ENCODE measurements at regions not wholly inside any gene's neighbourhood (a gene's known extent, or its start where the extent isn't known, plus 50 kb on each side); places are given as distances from the start of the nearest gene placed in this dataset.

GRCh38 chr3:193829781-193830180 is 236.8 kb downstream of the OPA1 start:
- peaks cover 14% of the 10 kb centered on the region for H3K4me1 ChIP-seq (ENCODE audit: control insufficient read depth, insufficient read depth, low read length)
- no peak overlapping the region for H3K27ac ChIP-seq (ENCODE audit: low read depth, low read length)
- no peak overlapping the region for H3K4me3 ChIP-seq (ENCODE audit: low read depth, low read length)
- H3K9me3 ChIP-seq (ENCODE audit: control insufficient read depth, insufficient read depth, low read depth, low read length) = no peaks in the 10 kb centered on the region
- 0 out of 2 replicates have a peak, but pooled peaks cover 5% of the 10 kb centered on the region for H3K27me3 ChIP-seq (ENCODE audit: control insufficient read depth, insufficient read depth, low read length)
- no peak overlapping the region for H3K9ac ChIP-seq (ENCODE audit: low read length)
- no peaks in the 10 kb centered on the region for H3K36me3 ChIP-seq (ENCODE audit: control insufficient read depth, insufficient read depth, low read length)

GRCh38 chr3:193830791-193831191 is 237.8 kb downstream of the OPA1 start:
- no peaks in the 10 kb centered on the region for H3K9me3 ChIP-seq (ENCODE audit: control insufficient read depth, insufficient read depth, low read depth, low read length)
- peaks cover 14% of the 10 kb centered on the region for H3K4me1 ChIP-seq (ENCODE audit: control insufficient read depth, insufficient read depth, low read length)
- no peaks in the 10 kb centered on the region for H3K36me3 ChIP-seq (ENCODE audit: control insufficient read depth, insufficient read depth, low read length)
- no peak overlapping the region for H3K9ac ChIP-seq (ENCODE audit: low read length)
- 0 out of 2 replicates have a peak, but pooled peaks cover 5% of the 10 kb centered on the region for H3K27me3 ChIP-seq (ENCODE audit: control insufficient read depth, insufficient read depth, low read length)
- H3K27ac ChIP-seq (ENCODE audit: low read depth, low read length) = no peak overlapping the region
- no peak overlapping the region for H3K4me3 ChIP-seq (ENCODE audit: low read depth, low read length)

GRCh38 chr3:193831495-193832455 is 238.8 kb downstream of the OPA1 start:
- Histone ChIP-seq H3K4me1 (ENCODE audit: control insufficient read depth, insufficient read depth, low read length) (peaks cover 6% of the 10 kb centered on the region), H3K27ac (ENCODE audit: low read depth, low read length) (no peak overlapping the region), H3K4me3 (ENCODE audit: low read depth, low read length) (no peak overlapping the region)

GRCh38 chr3:193832833-193833413 is 239.9 kb downstream of the OPA1 start:
- no peak overlapping the region for H3K27ac ChIP-seq (ENCODE audit: low read depth, low read length)
- no peaks in the 10 kb centered on the region for H3K9me3 ChIP-seq (ENCODE audit: control insufficient read depth, insufficient read depth, low read depth, low read length)
- H3K9ac ChIP-seq (ENCODE audit: low read length) = no peak overlapping the region
- H3K4me3 ChIP-seq (ENCODE audit: low read depth, low read length) = no peak overlapping the region
- no peaks in the 10 kb centered on the region for H3K36me3 ChIP-seq (ENCODE audit: control insufficient read depth, insufficient read depth, low read length)
- H3K27me3 ChIP-seq (ENCODE audit: control insufficient read depth, insufficient read depth, low read length) = 0 out of 2 replicates have a peak, but pooled peaks cover 5% of the 10 kb centered on the region
- no peaks in the 10 kb centered on the region; the same call in 1 of the 2 replicates for H3K4me1 ChIP-seq (ENCODE audit: control insufficient read depth, insufficient read depth, low read length)

More at GRCh38 chr3:193831495-193832455, 238.8 kb downstream of the OPA1 start:
- H3K9me3 ChIP-seq (ENCODE audit: control insufficient read depth, insufficient read depth, low read depth, low read length) = no peaks in the 10 kb centered on the region
- H3K9ac ChIP-seq (ENCODE audit: low read length) = no peak overlapping the region
- 0 out of 2 replicates have a peak, but pooled peaks cover 5% of the 10 kb centered on the region for H3K27me3 ChIP-seq (ENCODE audit: control insufficient read depth, insufficient read depth, low read length)
- H3K36me3 ChIP-seq (ENCODE audit: control insufficient read depth, insufficient read depth, low read length) = no peaks in the 10 kb centered on the region

- no peak overlapping the region for H3K4me3 ChIP-seq (ENCODE audit: low read depth, low read length)
- no peak overlapping the region for H3K9ac ChIP-seq (ENCODE audit: low read length)
- no peaks in the 10 kb centered on the region for H3K9me3 ChIP-seq (ENCODE audit: control insufficient read depth, insufficient read depth, low read depth, low read length)
- H3K36me3 ChIP-seq (ENCODE audit: control insufficient read depth, insufficient read depth, low read length) = no peaks in the 10 kb centered on the region
- H3K4me1 ChIP-seq (ENCODE audit: control insufficient read depth, insufficient read depth, low read length) = no peaks in the 10 kb centered on the region; the same call in 1 of the 2 replicates
- no peak overlapping the region for H3K27ac ChIP-seq (ENCODE audit: low read depth, low read length)
- H3K27me3 ChIP-seq (ENCODE audit: control insufficient read depth, insufficient read depth, low read length) = 0 out of 2 replicates have a peak, but pooled peaks cover 5% of the 10 kb centered on the region
Measured at GRCh38 chr3:193833592-193833991, 240.6 kb downstream of the OPA1 start.

GRCh38 chr3:193835414-193835813 is 242.4 kb downstream of the OPA1 start:
- Histone ChIP-seq H3K4me3 (ENCODE audit: low read depth, low read length) (no peak overlapping the region), H3K9me3 (ENCODE audit: control insufficient read depth, insufficient read depth, low read depth, low read length) (no peaks in the 10 kb centered on the region), H3K36me3 (ENCODE audit: control insufficient read depth, insufficient read depth, low read length) (no peaks in the 10 kb centered on the region), H3K9ac (ENCODE audit: low read length) (no peak overlapping the region), H3K27ac (ENCODE audit: low read depth, low read length) (no peak overlapping the region), H3K27me3 (ENCODE audit: control insufficient read depth, insufficient read depth, low read length) (0 out of 2 replicates have a peak, but pooled peaks cover 5% of the 10 kb centered on the region), H3K4me1 (ENCODE audit: control insufficient read depth, insufficient read depth, low read length) (no peaks in the 10 kb centered on the region; the same call in 1 of the 2 replicates)

- H3K27ac ChIP-seq (ENCODE audit: low read depth, low read length) = no peak overlapping the region
- H3K9ac ChIP-seq (ENCODE audit: low read length) = no peak overlapping the region
- no peaks in the 10 kb centered on the region for H3K36me3 ChIP-seq (ENCODE audit: control insufficient read depth, insufficient read depth, low read length)
- no peaks in the 10 kb centered on the region; the same call in 1 of the 2 replicates for H3K4me1 ChIP-seq (ENCODE audit: control insufficient read depth, insufficient read depth, low read length)
- H3K9me3 ChIP-seq (ENCODE audit: control insufficient read depth, insufficient read depth, low read depth, low read length) = no peaks in the 10 kb centered on the region
- H3K27me3 ChIP-seq (ENCODE audit: control insufficient read depth, insufficient read depth, low read length) = no peaks in the 10 kb centered on the region
- H3K4me3 ChIP-seq (ENCODE audit: low read depth, low read length) = no peak overlapping the region
Measured at GRCh38 chr3:193836511-193836910, 243.5 kb downstream of the OPA1 start.

- Histone ChIP-seq H3K27me3 (ENCODE audit: control insufficient read depth, insufficient read depth, low read length) (no peaks in the 10 kb centered on the region), H3K36me3 (ENCODE audit: control insufficient read depth, insufficient read depth, low read length) (no peaks in the 10 kb centered on the region), H3K4me1 (ENCODE audit: control insufficient read depth, insufficient read depth, low read length) (no peaks in the 10 kb centered on the region; the same call in 1 of the 2 replicates), H3K9ac (ENCODE audit: low read length) (no peak overlapping the region), H3K4me3 (ENCODE audit: low read depth, low read length) (no peak overlapping the region), H3K9me3 (ENCODE audit: control insufficient read depth, insufficient read depth, low read depth, low read length) (no peaks in the 10 kb centered on the region), H3K27ac (ENCODE audit: low read depth, low read length) (no peak overlapping the region)
Measured at GRCh38 chr3:193836918-193837317, 243.9 kb downstream of the OPA1 start.

- peaks cover 3% of the 10 kb centered on the region; the same call in 1 of the 2 replicates for H3K4me1 ChIP-seq (ENCODE audit: control insufficient read depth, insufficient read depth, low read length)
- no peaks in the 10 kb centered on the region for H3K27me3 ChIP-seq (ENCODE audit: control insufficient read depth, insufficient read depth, low read length)
- no peaks in the 10 kb centered on the region for H3K9me3 ChIP-seq (ENCODE audit: control insufficient read depth, insufficient read depth, low read depth, low read length)
- H3K27ac ChIP-seq (ENCODE audit: low read depth, low read length) = no peak overlapping the region
- H3K36me3 ChIP-seq (ENCODE audit: control insufficient read depth, insufficient read depth, low read length) = no peaks in the 10 kb centered on the region
- H3K4me3 ChIP-seq (ENCODE audit: low read depth, low read length) = no peak overlapping the region
- H3K9ac ChIP-seq (ENCODE audit: low read length) = no peak overlapping the region
Measured at GRCh38 chr3:193837347-193837827, 244.4 kb downstream of the OPA1 start.

GRCh38 chr3:193840111-193840641 is 247.2 kb downstream of the OPA1 start:
- peaks cover 13% of the 10 kb centered on the region; the same call in 1 of the 2 replicates for H3K4me1 ChIP-seq (ENCODE audit: control insufficient read depth, insufficient read depth, low read length)
- no peaks in the 10 kb centered on the region for H3K36me3 ChIP-seq (ENCODE audit: control insufficient read depth, insufficient read depth, low read length)
- no peak overlapping the region for H3K27ac ChIP-seq (ENCODE audit: low read depth, low read length)
- H3K4me3 ChIP-seq (ENCODE audit: low read depth, low read length) = no peak overlapping the region
- H3K27me3 ChIP-seq (ENCODE audit: control insufficient read depth, insufficient read depth, low read length) = no peaks in the 10 kb centered on the region
- no peak overlapping the region for H3K9ac ChIP-seq (ENCODE audit: low read length)
- H3K9me3 ChIP-seq (ENCODE audit: control insufficient read depth, insufficient read depth, low read depth, low read length) = no peaks in the 10 kb centered on the region
